Thymus (tissue), 11 donors: ENCODE measurements at regions not wholly inside any gene's neighbourhood (a gene's known extent, or its start where the extent isn't known, plus 50 kb on each side); places are given as distances from the start of the nearest gene placed in this dataset.
"Not testable (repeated sequence)": the region's sequence is repeated elsewhere in the genome, so short reads cannot be mapped to it uniquely, and the experiment has no call there.

Experiments used
- DNase-seq, 9 donors: peaks; one replicate each; pipeline ENCODE4 v3.0.0-alpha.2; 2013; ENCODE audit warnings: low spot score in 9 of 9, low read depth in 6 of 9, missing footprints in 1 of 9
- H3K27ac ChIP-seq, 2 donors: one replicate each; pipeline ENCODE4 v1.5.1; 2013; ENCODE audit warnings: control low read depth in 1 of 2, low read depth in 1 of 2, low read length in 1 of 2, mild to moderate bottlenecking in 1 of 2, moderate library complexity in 1 of 2
- H3K27me3 ChIP-seq, 2 donors: one replicate each; pipeline ENCODE4 v1.5.1; 2013; ENCODE audit warnings: low read length in 1 of 2; ENCODE audit not compliant: control insufficient read depth in 2 of 2, insufficient read depth in 1 of 2
- H3K36me3 ChIP-seq, 2 donors: one replicate each; pipeline ENCODE4 v1.5.1; 2013; ENCODE audit warnings: low read length in 1 of 2, mild to moderate bottlenecking in 1 of 2, moderate library complexity in 1 of 2; ENCODE audit not compliant: control insufficient read depth in 2 of 2, insufficient read depth in 2 of 2
- H3K4me1 ChIP-seq, 2 donors: one replicate each; pipeline ENCODE4 v1.5.1; 2013; ENCODE audit warnings: low read length in 2 of 2; ENCODE audit not compliant: control insufficient read depth in 2 of 2, insufficient read depth in 2 of 2
- H3K4me3 ChIP-seq, 2 donors: one replicate each; pipeline ENCODE4 v1.5.1; 2013; ENCODE audit warnings: low read length in 2 of 2, control low read depth in 1 of 2, mild to moderate bottlenecking in 1 of 2
- H3K9me3 ChIP-seq, 2 donors: one replicate each; pipeline ENCODE4 v1.5.1; 2013; ENCODE audit warnings: low read length in 1 of 2, mild to moderate bottlenecking in 1 of 2; ENCODE audit not compliant: control insufficient read depth in 2 of 2, insufficient read depth in 1 of 2
- WGBS: extraction: QIAGEN DNeasy Blood & Tissue Kit; methylation state at CpG from one replicate; pipeline ENCODE4 v1.1.7; 2013; 5-methylcytosine and 5-hydroxymethylcytosine counted together
- donor health status: healthy.

DNA sequence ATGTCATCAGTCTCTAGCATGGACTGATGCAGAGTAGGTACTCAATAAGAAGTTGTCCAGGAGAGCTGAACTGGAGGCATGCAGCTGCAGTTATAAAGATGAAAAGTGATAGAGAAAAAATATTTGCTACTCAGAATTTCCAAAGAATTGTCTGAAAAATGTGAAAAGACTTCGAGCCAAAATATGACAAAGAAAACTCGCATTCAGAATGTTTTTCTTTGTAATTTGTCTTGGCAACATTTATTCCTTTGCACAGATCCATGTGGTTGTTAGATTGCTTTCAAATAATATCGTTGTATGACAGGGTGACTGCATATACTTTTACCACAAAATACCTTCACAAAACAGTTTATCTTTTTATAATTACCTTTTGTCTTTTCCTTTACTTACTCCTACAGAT, 128.0 kb upstream of the SLC4A4 start:
- H3K4me1 ChIP-seq = no peaks in the 10 kb centered on the region
- H3K27me3 ChIP-seq = no peaks in the 10 kb centered on the region
- 91% methylated on average over 3 of the region's 3 CpGs for WGBS
- no peaks in the 10 kb centered on the region for H3K36me3 ChIP-seq
- H3K27ac ChIP-seq = no peak overlapping the region
- H3K4me3 ChIP-seq = no peak overlapping the region
- no peak for DNase-seq
- H3K9me3 ChIP-seq = no peaks in the 10 kb centered on the region

DNA sequence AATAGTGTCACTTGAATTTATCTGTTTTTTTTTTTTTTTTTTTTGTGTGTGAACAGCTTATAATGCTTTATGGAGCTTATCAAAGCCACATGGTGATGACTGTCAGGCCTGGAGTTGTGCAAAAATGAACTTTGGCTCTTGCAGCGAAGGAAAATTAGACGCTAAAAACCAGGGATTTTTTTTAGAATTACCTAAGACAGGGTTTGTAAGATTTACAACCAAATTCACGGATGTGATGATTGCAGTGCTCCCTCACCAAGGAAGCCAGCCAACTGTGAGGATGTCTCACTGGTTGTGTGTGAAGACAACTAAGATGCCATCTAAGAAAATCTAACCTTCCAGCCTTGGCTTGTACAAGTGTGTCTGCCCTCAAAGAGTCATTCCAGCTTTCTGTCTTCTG, 127.1 kb upstream of the SLC4A4 start:
- Histone ChIP-seq H3K4me3 (no peak overlapping the region), H3K4me1 (no peaks in the 10 kb centered on the region), H3K9me3 (no peaks in the 10 kb centered on the region), H3K27me3 (no peaks in the 10 kb centered on the region), H3K36me3 (no peaks in the 10 kb centered on the region), H3K27ac (no peak overlapping the region)
- WGBS = 97% methylated on average over 3 of the region's 3 CpGs
- no peak for DNase-seq

DNA sequence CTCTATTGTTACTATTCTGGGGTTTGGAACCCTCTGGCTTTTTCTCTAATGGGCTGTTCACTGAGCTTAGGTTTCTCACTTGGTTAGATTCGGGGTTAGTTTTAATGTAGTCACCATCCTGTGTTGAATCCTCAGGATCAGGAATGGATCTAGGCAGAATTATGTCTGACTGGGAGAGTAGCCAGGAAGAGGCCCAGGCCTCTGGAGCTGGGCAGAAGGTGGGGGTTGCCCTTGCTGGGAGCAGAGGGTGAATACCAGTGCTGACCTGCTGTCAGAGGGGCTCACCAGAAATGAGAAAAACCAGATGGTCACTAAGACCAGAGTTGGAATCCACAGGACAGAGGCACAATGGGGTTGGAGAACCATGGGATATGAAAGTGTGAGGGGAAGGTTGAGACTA, 126.6 kb upstream of the SLC4A4 start:
- Histone ChIP-seq H3K27me3 (no peaks in the 10 kb centered on the region), H3K27ac (no peak overlapping the region), H3K36me3 (no peaks in the 10 kb centered on the region), H3K9me3 (no peaks in the 10 kb centered on the region), H3K4me1 (no peaks in the 10 kb centered on the region), H3K4me3 (no peak overlapping the region)
- WGBS = 97% methylated on average over 1 of the region's 1 CpG
- no peak for DNase-seq

- Histone ChIP-seq H3K4me3 (no peak overlapping the region), H3K9me3 (no peaks in the 10 kb centered on the region), H3K36me3 (no peaks in the 10 kb centered on the region), H3K27me3 (no peaks in the 10 kb centered on the region), H3K27ac (no peak overlapping the region), H3K4me1 (no peaks in the 10 kb centered on the region)
- DNase-seq = no peak
These were observed 124.2 kb upstream of the SLC4A4 start for GRCh38 chr4:71214578-71214977.

GRCh38 chr4:71216316-71216959, 122.4 kb upstream of the SLC4A4 start:
- Histone ChIP-seq H3K4me3 (no peak overlapping the region), H3K36me3 (no peaks in the 10 kb centered on the region), H3K27me3 (no peaks in the 10 kb centered on the region), H3K27ac (no peak overlapping the region), H3K9me3 (no peaks in the 10 kb centered on the region), H3K4me1 (no peaks in the 10 kb centered on the region)
- WGBS = 98% methylated on average over 5 of the region's 5 CpGs
- no peak for DNase-seq

DNA sequence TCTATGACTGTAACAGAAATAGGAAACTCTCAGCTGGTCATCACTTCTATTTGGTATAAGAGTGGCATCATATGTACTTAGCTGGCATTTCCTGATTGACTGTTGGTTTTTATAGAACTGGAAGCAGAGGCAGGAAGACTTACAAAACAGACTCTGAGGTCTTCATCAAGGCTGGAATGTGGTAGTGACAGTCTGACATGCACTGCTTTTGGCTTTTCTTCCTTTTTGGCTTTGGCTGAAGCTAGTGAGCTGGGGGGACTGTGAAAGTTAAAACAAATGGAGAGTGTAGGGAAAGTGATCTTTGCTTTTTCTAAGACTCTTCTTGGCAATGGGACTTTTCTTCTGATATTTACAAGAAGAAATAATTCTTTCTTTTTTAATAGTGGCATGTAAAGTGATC, 121.1 kb upstream of the SLC4A4 start:
- no peaks in the 10 kb centered on the region for H3K4me1 ChIP-seq
- H3K9me3 ChIP-seq = no peaks in the 10 kb centered on the region
- no peaks in the 10 kb centered on the region for H3K27me3 ChIP-seq
- no peak for DNase-seq
- H3K27ac ChIP-seq = no peak overlapping the region
- H3K36me3 ChIP-seq = no peaks in the 10 kb centered on the region
- H3K4me3 ChIP-seq = no peak overlapping the region

DNA sequence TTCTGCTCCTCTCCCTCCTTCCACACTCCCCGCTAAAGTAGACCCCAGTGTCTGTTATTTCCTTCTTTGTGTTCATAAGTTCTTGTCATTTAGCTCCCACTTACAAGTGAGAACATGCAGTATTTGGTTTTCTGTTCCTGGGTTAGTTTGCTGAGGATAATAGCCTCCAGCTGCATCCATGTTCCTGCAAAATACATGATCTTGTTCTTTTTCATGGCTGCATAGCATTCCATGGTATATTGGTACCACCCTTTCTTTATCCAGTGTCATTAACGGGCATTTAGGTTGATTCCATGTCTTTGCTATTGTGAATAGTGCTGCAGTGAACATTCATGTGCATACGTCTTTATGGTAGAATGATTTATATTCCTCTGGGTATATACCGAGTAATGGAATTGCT, 118.0 kb upstream of the SLC4A4 start:
- WGBS = 97% methylated on average over 4 of the region's 4 CpGs
- H3K36me3 ChIP-seq, DNase-seq, H3K4me1 ChIP-seq, H3K27ac ChIP-seq, H3K9me3 ChIP-seq, H3K4me3 ChIP-seq, H3K27me3 ChIP-seq: not testable (repeated sequence)

DNA sequence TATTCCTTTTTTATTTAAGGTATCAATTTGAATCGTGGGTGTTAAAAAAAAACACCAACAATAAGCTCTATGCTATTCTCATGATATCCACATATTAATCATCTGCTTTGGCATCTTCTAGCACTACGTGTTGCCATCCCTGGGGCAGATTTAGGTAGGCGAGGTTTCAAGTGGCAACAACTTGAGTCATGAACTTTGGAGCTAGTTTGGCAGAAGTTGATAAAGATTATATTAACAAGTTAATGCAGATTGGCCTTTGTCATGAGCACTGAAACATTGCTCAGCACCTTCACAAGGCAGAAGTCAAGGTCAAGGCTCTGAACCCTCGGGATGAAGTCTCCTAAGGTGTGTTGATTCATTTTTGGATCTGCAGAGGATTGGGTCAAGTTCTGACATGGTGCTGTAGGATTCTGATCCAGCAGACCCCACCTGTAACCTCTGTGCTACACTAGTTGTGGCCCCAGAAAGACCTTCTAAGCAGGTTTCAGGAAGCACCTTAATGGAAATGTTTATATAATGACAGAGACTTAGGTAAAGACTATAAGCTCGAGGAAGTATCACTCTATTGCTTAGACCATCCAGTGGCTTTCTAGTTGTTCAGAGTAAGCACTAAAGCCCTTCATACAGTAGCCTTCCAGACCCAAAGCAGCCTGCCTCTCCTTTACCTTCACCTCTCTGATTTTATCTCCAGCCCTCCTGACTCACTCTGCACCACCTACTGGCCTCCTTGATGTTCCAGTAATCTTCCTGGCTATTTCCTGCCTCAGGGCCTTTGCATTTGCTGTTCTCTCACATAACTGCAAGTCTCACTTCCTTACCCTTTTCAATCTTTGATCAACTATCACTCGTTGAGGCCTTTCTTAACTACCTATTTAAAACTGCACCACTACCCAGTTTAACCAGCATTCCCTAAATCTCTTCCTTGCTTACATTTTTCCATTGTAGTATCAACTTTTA, 117.0 kb upstream of the SLC4A4 start:
- DNase-seq = no peak
- WGBS = 97% methylated on average over 6 of the region's 6 CpGs
- no peaks in the 10 kb centered on the region for H3K36me3 ChIP-seq
- H3K9me3 ChIP-seq = no peaks in the 10 kb centered on the region
- no peak overlapping the region for H3K4me3 ChIP-seq
- no peak overlapping the region for H3K27ac ChIP-seq
- no peaks in the 10 kb centered on the region for H3K4me1 ChIP-seq
- no peaks in the 10 kb centered on the region for H3K27me3 ChIP-seq

DNA sequence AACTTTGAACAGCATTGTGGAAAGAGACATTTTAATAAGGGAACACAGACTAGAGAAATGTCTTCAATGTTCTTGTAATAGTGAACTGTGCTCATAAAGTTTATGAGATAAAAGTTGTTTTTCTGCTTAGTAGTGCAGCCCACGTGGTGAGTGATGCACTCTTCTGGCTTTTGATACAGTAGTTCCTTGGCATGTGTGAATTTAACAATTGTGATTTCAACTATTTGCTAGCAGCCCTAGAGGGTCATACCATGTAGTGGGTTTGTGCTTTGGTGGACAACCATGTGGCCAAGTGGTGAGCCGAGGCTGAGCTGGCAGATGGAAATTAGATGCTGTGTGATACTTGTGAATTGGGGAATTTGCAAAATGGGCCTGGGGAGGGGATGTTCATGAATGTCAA, 116.2 kb upstream of the SLC4A4 start:
- Histone ChIP-seq H3K4me1 (no peaks in the 10 kb centered on the region), H3K36me3 (no peaks in the 10 kb centered on the region), H3K4me3 (no peak overlapping the region), H3K9me3 (no peaks in the 10 kb centered on the region), H3K27me3 (no peaks in the 10 kb centered on the region), H3K27ac (no peak overlapping the region)
- 94% methylated on average over 2 of the region's 2 CpGs for WGBS
- DNase-seq = no peak
